PC-9 (cell line): ENCODE measurements at regions not wholly inside any gene's neighbourhood (a gene's known extent, or its start where the extent isn't known, plus 50 kb on each side); places are given as distances from the start of the nearest gene placed in this dataset.
"Not testable (repeated sequence)": the region's sequence is repeated elsewhere in the genome, so short reads cannot be mapped to it uniquely, and the experiment has no call there.

Experiments
- BruUV-seq: library from RNA; stranded (reverse); fragments of 400-500 nt; replicated peaks from 2 replicates; lab custom pipeline; 2021; lab: Mats Ljungman, UMichigan
- CTCF ChIA-PET: fragments of 300-600 bp; sonication (Branson Sonifier 250); formaldehyde crosslinking; loops from one replicate; lab custom pipeline; 2022; ENCODE audit warnings: antibody characterized with exemption; lab: Charles Lee
- POLR2A ChIA-PET: fragments of 300-600 bp; sonication (Branson Sonifier 250); formaldehyde crosslinking; loops from one replicate; lab custom pipeline; 2022; ENCODE audit warnings: antibody characterized with exemption; ENCODE audit not compliant: unreplicated experiment; lab: Charles Lee
- DNase-seq, 2 experiments: peaks; one replicate each; pipeline versions ENCODE4 v3.0.0 to v3.0.0-alpha.2; 2015 to 2022; ENCODE audit warnings: mixed read lengths in 1 of 2
- H2AFZ ChIP-seq: fragments of 200-600 bp; sonication (generic); 2 replicates; pipeline ENCODE4 v1.8.1; 2017; ENCODE audit warnings: antibody characterized with exemption
- H3F3A ChIP-seq: fragments of 200-600 bp; sonication (generic); 2 replicates; pipeline ENCODE4 v1.8.1; 2017; ENCODE audit warnings: antibody characterized with exemption, mild to moderate bottlenecking, low read depth; ENCODE audit not compliant: insufficient read depth
- H3K27ac ChIP-seq: fragments of 200-600 bp; sonication (generic); 2 replicates; pipeline ENCODE4 v1.6.1; 2016; ENCODE audit warnings: mixed run types
- H3K27me3 ChIP-seq: fragments of 200-600 bp; sonication (generic); 2 replicates; pipeline ENCODE4 v1.6.1; 2016; ENCODE audit warnings: low read depth, mixed run types; ENCODE audit not compliant: insufficient read depth
- H3K36me3 ChIP-seq: fragments of 200-600 bp; sonication (generic); 2 replicates; pipeline ENCODE4 v1.6.1; 2016; ENCODE audit warnings: low read depth, mixed run types
- H3K4me1 ChIP-seq: fragments of 200-600 bp; sonication (generic); replicated peaks from 2 replicates; pipeline ENCODE4 v1.6.1; 2016; ENCODE audit warnings: mixed run types; ENCODE audit not compliant: insufficient read depth
- H3K4me2 ChIP-seq: fragments of 200-600 bp; sonication (generic); 2 replicates; pipeline ENCODE4 v1.6.1; 2017; ENCODE audit warnings: mixed run types
- H3K4me3 ChIP-seq: fragments of 200-600 bp; sonication (generic); 2 replicates; pipeline ENCODE4 v1.6.1; 2016; ENCODE audit warnings: mixed run types
- H3K79me2 ChIP-seq: fragments of 200-600 bp; sonication (generic); 2 replicates; pipeline ENCODE4 v1.6.1; 2017; ENCODE audit warnings: low read depth, mixed run types
- H3K9me2 ChIP-seq: fragments of 200-600 bp; sonication (generic); 2 replicates; pipeline ENCODE4 v1.8.1; 2017; ENCODE audit warnings: mild to moderate bottlenecking; ENCODE audit not compliant: insufficient read depth
- H3K9me3 ChIP-seq: fragments of 200-600 bp; sonication (generic); 2 replicates; pipeline ENCODE4 v1.8.1; 2016; ENCODE audit warnings: low read depth; ENCODE audit not compliant: insufficient read depth
- H4K20me1 ChIP-seq: fragments of 200-600 bp; sonication (generic); 2 replicates; pipeline ENCODE4 v1.8.1; 2017; ENCODE audit not compliant: insufficient read depth
- EZH2 ChIP-seq: fragments of 200-600 bp; sonication (generic); IDR thresholded peaks from 2 replicates; pipeline ENCODE4 v1.8.0; 2017; ENCODE audit warnings: antibody characterized with exemption, low read depth
- intact Hi-C: fragments of 100-400 bp; cut with micrococcal nuclease; formaldehyde crosslinking; loops from one replicate; pipeline ENCODE4 v1.10.0; 2022; ENCODE audit not compliant: unreplicated experiment
- TF ChIP-seq, protein P1 (sequence below): fragments of 200-600 bp; sonication (generic); conservative IDR thresholded peaks from 2 replicates; pipeline ENCODE4 v1.6.1; 2017; ENCODE audit warnings: mixed run types, antibody characterized with exemption, mild to moderate bottlenecking, moderate library complexity

- Histone ChIP-seq H2AFZ (no peak overlapping the region), H3K9me2 (no peaks in the 10 kb centered on the region), H3F3A (no peaks in the 10 kb centered on the region), H3K9me3 (peaks cover 2% of the 10 kb centered on the region; the same call in 1 of the 2 replicates), H3K4me3 (no peak overlapping the region), H3K27me3 (peaks cover 10% of the 10 kb centered on the region; the same call in 1 of the 2 replicates), H3K36me3 (no peaks in the 10 kb centered on the region), H3K4me1 (no peaks in the 10 kb centered on the region), H4K20me1 (no peaks in the 10 kb centered on the region), H3K79me2 (no peaks in the 10 kb centered on the region), H3K27ac (no peak overlapping the region), H3K4me2 (no peak overlapping the region)
- ChIA-PET CTCF (no interaction called here), POLR2A (no interaction called here)
- intact Hi-C loops = no loop called here
- no TSS peak for BruUV-seq
- no peak for TF ChIP-seq EZH2
- TF ChIP-seq, protein P1, sequence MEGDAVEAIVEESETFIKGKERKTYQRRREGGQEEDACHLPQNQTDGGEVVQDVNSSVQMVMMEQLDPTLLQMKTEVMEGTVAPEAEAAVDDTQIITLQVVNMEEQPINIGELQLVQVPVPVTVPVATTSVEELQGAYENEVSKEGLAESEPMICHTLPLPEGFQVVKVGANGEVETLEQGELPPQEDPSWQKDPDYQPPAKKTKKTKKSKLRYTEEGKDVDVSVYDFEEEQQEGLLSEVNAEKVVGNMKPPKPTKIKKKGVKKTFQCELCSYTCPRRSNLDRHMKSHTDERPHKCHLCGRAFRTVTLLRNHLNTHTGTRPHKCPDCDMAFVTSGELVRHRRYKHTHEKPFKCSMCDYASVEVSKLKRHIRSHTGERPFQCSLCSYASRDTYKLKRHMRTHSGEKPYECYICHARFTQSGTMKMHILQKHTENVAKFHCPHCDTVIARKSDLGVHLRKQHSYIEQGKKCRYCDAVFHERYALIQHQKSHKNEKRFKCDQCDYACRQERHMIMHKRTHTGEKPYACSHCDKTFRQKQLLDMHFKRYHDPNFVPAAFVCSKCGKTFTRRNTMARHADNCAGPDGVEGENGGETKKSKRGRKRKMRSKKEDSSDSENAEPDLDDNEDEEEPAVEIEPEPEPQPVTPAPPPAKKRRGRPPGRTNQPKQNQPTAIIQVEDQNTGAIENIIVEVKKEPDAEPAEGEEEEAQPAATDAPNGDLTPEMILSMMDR = no peak
- no peak for DNase-seq
Measured at GRCh38 chr15:79777916-79778315, 118.9 kb downstream of the MTHFS start.

DNA sequence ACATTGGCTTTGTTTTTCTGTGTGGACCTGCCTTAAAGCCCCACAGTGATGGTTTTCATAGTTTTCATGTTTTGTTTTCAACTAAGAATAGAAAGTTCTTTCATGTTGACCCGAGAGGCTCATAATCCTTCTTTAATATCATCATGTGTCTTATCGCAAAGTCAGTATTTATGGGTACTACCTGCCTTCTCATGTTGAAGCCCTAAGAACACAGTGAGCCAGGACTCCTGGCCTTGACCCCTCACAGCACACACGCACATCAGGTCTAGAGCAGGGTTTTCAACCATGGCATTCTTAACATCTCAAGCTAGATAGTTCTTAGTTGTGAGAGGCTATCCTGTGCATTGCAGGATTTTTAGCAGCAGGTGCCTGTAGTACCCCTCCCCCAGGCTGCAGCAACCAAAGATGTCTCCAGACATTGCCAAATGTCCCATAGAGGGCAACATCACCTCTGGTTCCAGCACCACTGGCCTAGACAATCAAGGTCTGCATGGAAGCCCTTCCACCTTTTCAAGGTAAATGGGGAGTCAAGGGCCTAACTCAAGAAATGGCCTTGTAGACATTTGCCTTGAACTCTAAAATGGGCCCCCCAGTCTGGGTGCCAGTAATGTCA lies 118.3 kb downstream of the MTHFS start:
- BruUV-seq = no TSS peak
- intact Hi-C loops = no loop called here
- Histone ChIP-seq H3K9me2 (no peaks in the 10 kb centered on the region), H3K4me1 (no peaks in the 10 kb centered on the region), H3F3A (no peaks in the 10 kb centered on the region), H3K9me3 (peaks cover 3% of the 10 kb centered on the region; the same call in 1 of the 2 replicates), H3K79me2 (no peaks in the 10 kb centered on the region), H3K27me3 (peaks cover 13% of the 10 kb centered on the region; the same call in 1 of the 2 replicates), H3K4me3 (no peak overlapping the region), H3K27ac (no peak overlapping the region), H2AFZ (no peak overlapping the region), H3K4me2 (no peak overlapping the region), H4K20me1 (no peaks in the 10 kb centered on the region), H3K36me3 (no peaks in the 10 kb centered on the region)
- DNase-seq = no peak
- no peak for TF ChIP-seq EZH2
- TF ChIP-seq, protein P1 = no peak
- CTCF ChIA-PET = no interaction called here
- POLR2A ChIA-PET = no interaction called here

DNA sequence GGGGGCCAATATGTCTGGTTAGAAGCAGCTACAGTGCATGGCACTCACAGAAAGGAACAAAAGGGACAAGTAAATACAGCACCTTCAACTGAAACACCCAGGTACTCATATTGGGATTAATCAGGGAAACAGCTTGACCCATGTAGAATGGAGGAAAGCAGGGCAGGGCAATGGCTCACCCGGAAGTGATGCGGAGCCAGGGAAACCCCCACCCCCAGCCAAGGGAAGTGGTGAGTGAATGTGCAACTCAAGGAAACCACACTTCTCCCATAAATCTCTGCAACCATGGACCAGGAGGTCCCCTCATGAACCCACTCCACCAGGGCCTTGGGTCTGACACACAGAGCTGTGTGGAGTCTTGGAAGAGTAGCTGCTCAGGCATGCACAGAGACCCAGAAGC lies 117.1 kb downstream of the MTHFS start:
- no TSS peak for BruUV-seq
- H3K9me3 ChIP-seq = peaks cover 6% of the 10 kb centered on the region; the same call in 1 of the 2 replicates
- no peaks in the 10 kb centered on the region for H3K9me2 ChIP-seq
- H3K27me3 ChIP-seq = peaks cover 13% of the 10 kb centered on the region; the same call in 1 of the 2 replicates
- ChIA-PET CTCF (no interaction called here), POLR2A (no interaction called here)
- no peaks in the 10 kb centered on the region for H3F3A ChIP-seq
- H3K4me2 ChIP-seq = no peak overlapping the region
- DNase-seq = no peak
- no peaks in the 10 kb centered on the region for H3K4me1 ChIP-seq
- intact Hi-C loops = no loop called here
- no peak overlapping the region for H3K4me3 ChIP-seq
- no peak overlapping the region for H2AFZ ChIP-seq
- H3K27ac ChIP-seq = no peak overlapping the region
- no peak for TF ChIP-seq EZH2
- TF ChIP-seq, protein P1 = no peak
- H4K20me1 ChIP-seq = no peaks in the 10 kb centered on the region
- H3K79me2 ChIP-seq = no peaks in the 10 kb centered on the region
- H3K36me3 ChIP-seq = no peaks in the 10 kb centered on the region

- CTCF ChIA-PET, H3K27ac ChIP-seq, POLR2A ChIA-PET, H3K4me1 ChIP-seq, H3F3A ChIP-seq, DNase-seq, H3K4me3 ChIP-seq, H2AFZ ChIP-seq, H3K36me3 ChIP-seq, intact Hi-C loops, BruUV-seq, H3K4me2 ChIP-seq, H3K79me2 ChIP-seq, H3K9me2 ChIP-seq, H4K20me1 ChIP-seq, H3K9me3 ChIP-seq: not testable (repeated sequence)
- H3K27me3 ChIP-seq = peaks cover 16% of the 10 kb centered on the region
Measured at GRCh38 chr15:79782307-79782706, 114.5 kb downstream of the MTHFS start.
